PFSK-1 (cell line): ENCODE measurements at regions not wholly inside any gene's neighbourhood (a gene's known extent, or its start where the extent isn't known, plus 50 kb on each side); places are given as distances from the start of the nearest gene placed in this dataset.

ENCODE experiments used
- FOXP2 ChIP-seq: optimal IDR thresholded peaks from 2 replicates; pipeline ENCODE3; 2011; ENCODE audit warnings: borderline replicate concordance, control low read depth, inconsistent platforms; ENCODE audit not compliant: insufficient read depth; ENCODE audit errors: extremely low read length, extremely low read depth
- POLR2AphosphoS5 ChIP-seq: IDR thresholded peaks from 2 replicates; pipeline ENCODE4 v1.6.1; 2012; ENCODE audit warnings: low read depth, mild to moderate bottlenecking, control low read depth, low read length, moderate library complexity
- SIN3A ChIP-seq: IDR thresholded peaks from 2 replicates; pipeline ENCODE4 v1.6.1; 2012; ENCODE audit warnings: mild to moderate bottlenecking, low read length, moderate library complexity, borderline replicate concordance; ENCODE audit not compliant: insufficient read depth
- TAF1 ChIP-seq: IDR thresholded peaks from 2 replicates; pipeline ENCODE4 v1.6.1; 2012; ENCODE audit warnings: low read length, control low read depth, borderline replicate concordance; ENCODE audit not compliant: insufficient read depth

DNA sequence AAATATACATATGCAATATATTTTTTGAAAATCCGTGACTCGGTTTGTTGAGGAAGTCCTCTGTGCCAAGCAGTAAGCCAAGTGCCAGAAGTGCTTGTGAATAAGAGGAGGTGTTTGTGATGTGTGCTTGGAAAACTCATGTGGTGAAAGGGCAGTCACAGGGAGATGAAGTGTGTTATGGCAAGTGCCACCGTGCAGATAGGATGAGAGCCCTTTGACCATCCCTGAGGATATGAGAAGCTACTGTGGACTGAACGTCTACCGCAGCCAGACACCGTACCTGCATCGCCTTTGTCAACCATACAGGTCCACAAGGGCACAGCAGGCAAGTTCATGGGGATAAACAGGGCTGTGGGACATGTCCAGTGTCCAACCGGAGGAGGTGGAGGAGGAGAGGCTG, 288.9 kb upstream of the MYT1L start:
- TF ChIP-seq TAF1 (no peak), POLR2AphosphoS5 (no peak), FOXP2 (no peak), SIN3A (no peak)
